ENCODE measurements at regions not wholly inside any gene's neighbourhood (a gene's known extent, or its start where the extent isn't known, plus 50 kb on each side); places are given as distances from the start of the nearest gene placed in this dataset.

- DNase-seq (ENCODE audit: low spot score) = no peak
- no peaks in the 10 kb centered on the region for H3K36me3 Mint-ChIP-seq
- Histone ChIP-seq H3K27me3 (no peaks in the 10 kb centered on the region), H3F3A (ENCODE audit: low read depth) (no peaks in the 10 kb centered on the region), H2AFZ (replicated peaks) (no peak overlapping the region), H3K4me2 (no peak overlapping the region), H3K36me3 (no peaks in the 10 kb centered on the region), H3K9me3 (ENCODE audit: low read depth) (no peaks in the 10 kb centered on the region), H4K20me1 (ENCODE audit: low read depth) (no peaks in the 10 kb centered on the region), H3K27ac (no peak overlapping the region), H3K9ac (no peak overlapping the region), H3K79me2 (ENCODE audit: low read depth) (no peaks in the 10 kb centered on the region), H3K4me3 (no peak overlapping the region), H3K4me1 (no peaks in the 10 kb centered on the region)
- H3K27me3 Mint-ChIP-seq (ENCODE audit: insufficient read depth, low read depth) = peaks cover 2% of the 10 kb centered on the region
- no peak overlapping the region for H3K4me3 Mint-ChIP-seq
- H3K9me3 Mint-ChIP-seq = no peaks in the 10 kb centered on the region
- H3K27ac Mint-ChIP-seq = no peak overlapping the region
- no peak for TF ChIP-seq EZH2 (IDR thresholded peaks at IDR 0.05)
- no peak for TF ChIP-seq CTCF (IDR thresholded peaks at IDR 0.05)
- TF ChIP-seq EZH2phosphoT487 (IDR thresholded peaks at IDR 0.05) = no peak
- peaks cover 7% of the 10 kb centered on the region for H3K4me1 Mint-ChIP-seq
Observed at GRCh38 chr6:155693573-155694418, 238.2 kb upstream of the NOX3 start.

- Mint-ChIP-seq H3K4me3 (no peak overlapping the region), H3K27me3 (ENCODE audit: insufficient read depth, low read depth) (no peaks in the 10 kb centered on the region), H3K27ac (no peak overlapping the region), H3K9me3 (no peaks in the 10 kb centered on the region), H3K36me3 (no peaks in the 10 kb centered on the region), H3K4me1 (no peaks in the 10 kb centered on the region)
- Histone ChIP-seq H3F3A (ENCODE audit: low read depth) (no peaks in the 10 kb centered on the region), H3K27ac (no peak overlapping the region), H3K36me3 (no peaks in the 10 kb centered on the region), H4K20me1 (ENCODE audit: low read depth) (no peaks in the 10 kb centered on the region), H3K4me1 (no peaks in the 10 kb centered on the region), H2AFZ (replicated peaks) (no peak overlapping the region), H3K4me3 (no peak overlapping the region), H3K9me3 (ENCODE audit: low read depth) (no peaks in the 10 kb centered on the region), H3K9ac (no peak overlapping the region), H3K4me2 (no peak overlapping the region), H3K27me3 (no peaks in the 10 kb centered on the region), H3K79me2 (ENCODE audit: low read depth) (no peaks in the 10 kb centered on the region)
- TF ChIP-seq EZH2phosphoT487 (IDR thresholded peaks at IDR 0.05) = no peak
- no peak for DNase-seq (ENCODE audit: low spot score)
Observed at GRCh38 chr6:155690820-155691219, 235.2 kb upstream of the NOX3 start.

GRCh38 chr6:155687645-155688044 is 232.0 kb upstream of the NOX3 start:
- Histone ChIP-seq H3K4me3 (no peak overlapping the region), H4K20me1 (ENCODE audit: low read depth) (no peaks in the 10 kb centered on the region), H3K4me2 (no peak overlapping the region), H3K79me2 (ENCODE audit: low read depth) (no peaks in the 10 kb centered on the region), H3K27me3 (no peaks in the 10 kb centered on the region), H3K27ac (no peak overlapping the region), H3K9me3 (ENCODE audit: low read depth) (no peaks in the 10 kb centered on the region), H3K9ac (no peak overlapping the region), H2AFZ (replicated peaks) (no peak overlapping the region), H3F3A (ENCODE audit: low read depth) (no peaks in the 10 kb centered on the region), H3K36me3 (no peaks in the 10 kb centered on the region), H3K4me1 (no peaks in the 10 kb centered on the region)
- TF ChIP-seq EZH2 (IDR thresholded peaks at IDR 0.05) (no peak), CTCF (IDR thresholded peaks at IDR 0.05) (no peak), EZH2phosphoT487 (IDR thresholded peaks at IDR 0.05) (no peak)
- Mint-ChIP-seq H3K27me3 (ENCODE audit: insufficient read depth, low read depth) (no peaks in the 10 kb centered on the region), H3K27ac (no peak overlapping the region), H3K4me1 (no peaks in the 10 kb centered on the region), H3K36me3 (no peaks in the 10 kb centered on the region), H3K4me3 (no peak overlapping the region), H3K9me3 (no peaks in the 10 kb centered on the region)
- DNase-seq (ENCODE audit: low spot score) = no peak

All from neural progenitor cell (in vitro differentiated cells).